SK-MEL-5 (cell line): ENCODE measurements at regions not wholly inside any gene's neighbourhood (a gene's known extent, or its start where the extent isn't known, plus 50 kb on each side); places are given as distances from the start of the nearest gene placed in this dataset.
A peak's percentile ranks its signal among the peaks of the same experiment; 100 is the strongest.
"Not testable (repeated sequence)": the region's sequence is repeated elsewhere in the genome, so short reads cannot be mapped to it uniquely, and the experiment has no call there.

Experiments
- DNase-seq: peaks from one replicate; pipeline ENCODE4 v3.0.0-alpha.2; 2016; ENCODE audit warnings: low read depth, low spot score
- in situ Hi-C: cut with HindIII; loops from 2 replicates; pipeline ENCODE4 v1.10.0; 2016; ENCODE audit warnings: low sequenced_read_pairs, high pct_unique_total_duplicates, low pct_unique_long_range_greater_than_20kb

GRCh38 chr1:118397496-118397859, 212.4 kb upstream of the SPAG17 start:
- in situ Hi-C loops = no loop called here

DNA sequence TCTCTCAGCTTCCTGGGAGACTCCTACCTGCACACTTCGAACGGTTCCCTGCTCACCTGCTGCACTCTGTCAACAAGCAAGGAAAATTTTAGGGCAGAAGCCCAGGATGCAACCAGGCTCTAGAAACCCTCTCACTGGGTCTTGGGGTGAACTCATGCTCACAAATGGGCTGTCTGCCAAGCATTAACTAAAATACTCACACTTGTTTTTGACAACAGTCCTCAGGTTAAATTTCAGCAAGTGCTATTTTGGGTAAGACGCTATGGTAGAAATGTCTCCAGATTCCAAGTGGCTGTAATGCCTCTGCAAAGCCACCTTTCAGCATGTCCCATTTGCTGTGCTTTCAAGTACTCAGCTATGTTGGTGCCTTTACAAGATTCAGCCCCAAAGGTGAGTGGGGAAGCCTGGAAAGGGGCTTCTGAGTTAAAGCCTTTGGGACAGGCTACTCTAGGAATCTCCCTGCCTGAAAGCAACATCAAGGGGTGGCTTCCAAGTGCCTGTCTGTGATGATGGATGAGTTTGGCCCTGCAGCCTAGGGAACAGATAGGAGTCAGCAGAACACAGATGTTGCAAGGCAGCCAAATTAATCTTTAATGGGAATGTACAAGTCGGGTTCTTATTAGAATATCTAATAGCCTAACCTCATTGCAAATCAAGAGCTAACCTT, 211.9 kb upstream of the SPAG17 start:
- no peak for DNase-seq
- in situ Hi-C loops = no loop called here

More at GRCh38 chr1:118397496-118397859, 212.4 kb upstream of the SPAG17 start:
- no peak for DNase-seq

GRCh38 chr1:118396279-118396678, 211.3 kb upstream of the SPAG17 start:
- no peak for DNase-seq
- in situ Hi-C loops = no loop called here

DNA sequence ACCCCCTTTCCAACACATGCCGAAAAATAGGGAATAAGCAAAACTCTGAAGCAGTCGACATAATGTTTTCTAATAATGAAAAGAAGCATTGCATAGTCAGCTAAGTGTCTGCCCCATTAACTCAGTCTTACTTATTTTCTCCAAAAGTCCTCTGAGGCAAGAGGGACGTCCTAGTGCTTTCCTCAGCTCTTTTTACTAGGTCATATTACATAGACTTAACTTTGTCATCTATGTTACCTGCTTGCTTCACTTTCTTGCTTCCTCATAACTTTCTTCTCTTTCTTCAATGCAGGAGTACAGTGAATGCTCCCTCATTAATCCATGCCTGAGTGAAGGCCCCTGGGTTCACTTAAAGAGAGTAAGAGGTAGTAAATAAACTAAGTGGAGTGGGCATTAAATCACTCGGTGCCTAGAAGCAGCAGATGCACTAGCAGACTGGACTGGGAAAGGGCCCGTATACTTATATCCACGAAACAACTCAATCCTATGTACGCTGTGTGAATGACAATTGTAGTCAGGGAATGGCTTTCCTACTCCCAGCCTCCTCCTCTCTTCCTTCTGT, 210.5 kb upstream of the SPAG17 start:
- in situ Hi-C loops = no loop called here
- DNase-seq = no peak

DNA sequence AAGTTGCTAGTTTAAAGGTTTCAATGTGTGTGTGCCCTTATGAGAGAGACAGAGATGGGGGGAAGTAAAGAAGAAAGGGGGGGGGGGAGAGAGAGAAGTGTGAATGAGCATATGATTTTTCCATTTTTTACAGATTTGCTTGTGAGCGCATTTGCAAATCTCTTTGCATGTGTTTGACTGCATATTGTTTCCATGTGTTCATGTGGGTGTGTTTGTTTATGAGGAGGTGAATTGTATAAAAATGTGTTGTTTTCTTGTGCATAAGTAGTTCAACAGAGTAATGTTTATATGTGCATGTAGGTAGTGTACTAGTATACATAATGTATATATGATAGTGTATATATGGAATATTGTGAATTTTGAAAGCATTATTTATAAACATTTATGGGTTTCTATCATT, 205.9 kb upstream of the SPAG17 start:
- no peak for DNase-seq
- in situ Hi-C loops = no loop called here

DNA sequence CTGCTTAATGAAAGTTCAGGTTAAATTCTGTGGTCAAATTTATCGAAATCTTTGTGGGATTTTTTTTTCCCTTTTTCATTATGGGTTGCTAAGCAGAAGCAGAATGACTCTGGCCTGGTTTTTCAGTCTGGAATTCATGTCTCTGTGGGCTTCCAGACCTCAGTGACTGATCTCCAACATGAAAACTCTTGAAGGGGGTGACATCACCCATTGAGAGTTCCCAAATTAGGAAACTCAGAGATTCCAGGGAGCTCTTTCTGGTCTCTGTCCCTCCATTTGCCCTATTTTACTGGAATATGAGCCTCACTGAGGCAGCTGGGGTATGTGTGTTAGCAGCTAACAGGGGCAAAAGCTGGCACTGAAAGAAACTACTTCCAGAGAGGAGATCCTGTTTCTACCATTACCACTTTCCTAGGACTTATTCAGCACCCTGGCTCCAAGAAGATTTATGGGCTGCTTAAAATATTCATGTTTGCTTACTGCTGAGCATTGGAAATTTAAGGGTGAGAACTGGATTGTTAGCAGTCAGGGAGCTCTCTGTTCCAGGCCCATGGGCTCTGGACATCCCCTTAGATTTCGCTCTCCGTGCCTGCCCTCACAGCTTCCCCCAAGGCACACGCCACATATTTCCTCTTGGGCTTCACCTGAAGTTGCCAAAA, 203.4 kb upstream of the SPAG17 start:
- DNase-seq = no peak
- in situ Hi-C loops = no loop called here

DNA sequence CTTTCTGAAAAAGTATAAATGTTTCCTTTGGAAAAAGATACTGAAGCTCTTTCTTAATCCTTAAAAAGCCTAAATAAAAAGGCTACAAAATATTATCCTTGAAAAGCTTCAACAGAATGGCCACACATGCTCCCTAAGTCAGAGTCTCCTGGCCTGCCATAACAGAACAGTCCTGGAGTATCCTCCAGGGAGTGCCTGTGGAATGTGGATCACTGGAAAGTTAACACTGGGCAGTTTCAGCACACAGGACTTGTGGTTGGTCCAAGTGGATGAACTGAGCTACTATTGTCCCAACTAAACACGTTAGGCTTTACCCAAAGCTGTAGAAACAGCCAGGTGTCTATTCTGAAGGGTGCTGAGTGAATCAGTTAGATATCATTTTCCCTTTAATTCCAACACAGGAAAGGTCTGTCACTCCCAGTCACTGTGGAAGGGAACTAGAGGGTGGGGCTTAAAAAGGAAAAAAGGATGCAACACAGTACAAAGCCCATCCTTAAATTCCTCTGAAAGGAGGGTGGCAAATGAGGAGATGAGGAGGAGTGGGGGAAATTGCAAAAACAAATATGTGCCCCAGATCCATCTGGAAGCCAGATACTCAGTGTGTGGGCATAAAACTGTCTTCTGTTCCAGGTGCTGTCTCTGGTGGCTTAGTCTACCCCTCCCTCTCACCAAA, 196.3 kb upstream of the SPAG17 start:
- no peak for DNase-seq

DNA sequence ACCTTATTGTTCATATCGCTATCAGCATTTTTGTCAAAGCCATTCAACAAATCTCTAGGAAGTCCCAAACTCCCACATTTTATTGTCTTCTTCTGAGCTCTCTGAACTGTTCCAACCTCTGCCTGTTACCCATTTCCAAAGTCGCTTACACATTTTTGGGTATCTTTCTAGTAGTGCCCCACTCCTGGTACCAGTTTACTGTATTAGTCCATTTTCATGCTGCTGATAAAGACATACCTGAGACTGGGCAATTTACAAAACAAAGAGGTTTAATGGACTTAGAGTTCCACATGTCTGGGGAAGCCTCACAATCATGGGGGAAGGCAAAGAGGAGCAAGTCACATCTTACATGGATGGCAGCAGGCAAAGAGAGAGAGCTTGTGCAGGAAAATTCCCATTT, 192.2 kb upstream of the SPAG17 start:
- DNase-seq, in situ Hi-C loops: not testable (repeated sequence)

More for the DNA sequence above, 196.3 kb upstream of the SPAG17 start:
- in situ Hi-C loops = no loop called here

DNA sequence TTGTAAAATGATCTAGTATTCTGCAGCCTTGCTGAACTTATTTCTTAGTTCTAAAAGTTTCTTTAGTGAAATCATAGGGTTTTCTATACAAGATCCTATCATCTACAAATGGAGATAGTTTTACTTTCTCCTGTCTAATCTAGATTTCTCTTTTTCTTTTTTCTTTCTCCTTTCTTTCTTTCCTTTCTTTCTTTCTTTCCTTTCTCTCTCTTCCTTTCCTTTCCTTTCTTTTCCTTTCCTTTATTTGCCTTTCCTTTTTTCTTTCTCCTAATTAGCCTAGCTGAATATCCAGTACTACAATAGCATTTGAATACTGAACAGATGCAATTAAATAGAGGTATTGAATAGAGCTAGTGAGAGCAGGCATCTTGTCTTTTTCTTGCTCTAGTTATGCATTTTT, 186.6 kb upstream of the SPAG17 start:
- in situ Hi-C loops = no loop called here
- no peak for DNase-seq

- in situ Hi-C loops = no loop called here
- no peak for DNase-seq
These were observed 185.8 kb upstream of the SPAG17 start for GRCh38 chr1:118370861-118371260.

- DNase-seq = no peak
- in situ Hi-C loops = no loop called here
These were observed 181.3 kb upstream of the SPAG17 start for GRCh38 chr1:118366286-118366685.

DNA sequence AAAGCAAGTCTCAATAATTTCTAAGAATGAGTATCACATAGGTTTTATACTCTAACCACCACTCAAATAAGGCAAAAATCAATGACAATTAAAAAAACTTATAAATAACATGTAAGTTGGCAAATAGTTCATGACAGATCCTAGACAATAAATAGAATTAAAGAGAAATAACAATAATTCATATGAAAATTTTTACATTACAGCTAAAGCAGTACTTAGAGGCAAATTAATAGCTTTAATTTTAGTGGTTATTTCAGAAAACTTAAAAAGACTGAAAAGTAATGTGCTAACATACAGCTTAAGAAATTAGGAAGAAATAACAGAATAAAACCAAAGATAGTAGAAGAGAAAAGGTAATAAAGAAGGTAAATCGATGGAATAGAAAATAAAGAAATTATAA, 179.9 kb upstream of the SPAG17 start:
- DNase-seq = no peak
- in situ Hi-C loops = no loop called here

GRCh38 chr1:118363396-118363795, 178.4 kb upstream of the SPAG17 start:
- in situ Hi-C loops = no loop called here
- DNase-seq = no peak

DNA sequence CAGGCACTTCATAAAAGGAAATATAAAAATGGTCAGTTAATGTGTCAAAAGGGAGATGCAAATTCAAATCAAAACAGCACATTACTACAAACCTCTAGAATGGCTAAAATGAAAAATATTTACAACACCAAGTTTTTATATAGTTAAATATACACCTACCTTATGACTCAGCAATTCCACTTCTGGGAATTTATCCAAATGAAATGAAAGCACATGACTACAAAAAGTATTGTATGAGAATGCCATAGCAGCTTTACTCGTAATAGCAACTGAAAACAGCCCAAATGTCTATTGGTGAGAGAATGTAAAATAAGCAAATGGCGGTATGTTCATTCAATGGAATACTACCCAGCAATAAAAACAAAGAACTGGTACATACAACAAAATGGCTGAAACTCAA, 175.8 kb upstream of the SPAG17 start:
- peak; percentile 4 for DNase-seq
- in situ Hi-C loops = no loop called here

GRCh38 chr1:118346936-118347335, 161.9 kb upstream of the SPAG17 start:
- in situ Hi-C loops = no loop called here
- DNase-seq = no peak

DNA sequence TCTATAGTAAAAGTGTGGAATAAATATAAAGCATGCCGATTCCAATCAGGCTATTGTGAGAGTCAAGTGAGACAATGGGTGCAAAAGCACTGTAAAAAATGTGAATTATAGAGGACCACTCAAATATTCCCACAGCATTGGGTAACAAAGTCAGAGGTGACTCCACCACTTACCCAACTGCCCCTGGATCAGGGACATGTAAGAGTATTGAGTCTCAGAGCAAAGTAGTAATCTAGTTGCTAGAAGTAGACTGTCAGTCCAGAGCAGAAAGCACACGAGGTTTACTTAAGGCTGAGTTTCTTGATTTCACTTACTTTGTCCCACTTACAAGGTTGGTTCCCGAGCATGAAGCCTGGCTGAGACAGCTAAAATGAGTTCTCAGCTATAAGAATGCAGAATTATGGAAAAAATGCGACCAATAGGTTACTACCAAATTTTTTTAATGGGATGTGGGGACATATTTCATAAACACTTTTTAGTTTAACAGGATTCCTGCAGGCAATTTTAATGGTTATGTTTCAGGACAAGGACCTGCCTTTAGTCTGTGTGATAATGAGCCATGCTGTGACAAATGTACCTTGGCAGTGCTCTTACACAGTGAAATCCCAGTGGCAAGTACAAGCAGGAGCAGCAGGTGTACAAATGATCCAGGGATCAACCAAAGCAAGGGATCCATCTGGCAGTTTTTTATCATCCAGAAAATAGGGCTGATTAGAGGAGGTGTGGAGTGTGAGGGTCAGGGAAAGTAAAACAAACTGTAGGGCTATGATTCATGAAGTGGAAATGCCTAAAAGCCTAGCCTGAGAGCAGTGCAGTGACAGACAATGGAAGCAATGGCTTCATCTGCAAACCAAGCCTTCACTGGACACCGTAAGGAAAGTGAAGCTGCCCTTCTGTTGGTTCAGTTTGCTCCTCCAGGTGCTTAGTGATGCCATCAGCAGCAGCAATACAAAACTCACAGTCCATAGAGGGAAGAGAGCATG, 156.2 kb upstream of the SPAG17 start:
- DNase-seq = no peak
- in situ Hi-C loops = no loop called here

DNA sequence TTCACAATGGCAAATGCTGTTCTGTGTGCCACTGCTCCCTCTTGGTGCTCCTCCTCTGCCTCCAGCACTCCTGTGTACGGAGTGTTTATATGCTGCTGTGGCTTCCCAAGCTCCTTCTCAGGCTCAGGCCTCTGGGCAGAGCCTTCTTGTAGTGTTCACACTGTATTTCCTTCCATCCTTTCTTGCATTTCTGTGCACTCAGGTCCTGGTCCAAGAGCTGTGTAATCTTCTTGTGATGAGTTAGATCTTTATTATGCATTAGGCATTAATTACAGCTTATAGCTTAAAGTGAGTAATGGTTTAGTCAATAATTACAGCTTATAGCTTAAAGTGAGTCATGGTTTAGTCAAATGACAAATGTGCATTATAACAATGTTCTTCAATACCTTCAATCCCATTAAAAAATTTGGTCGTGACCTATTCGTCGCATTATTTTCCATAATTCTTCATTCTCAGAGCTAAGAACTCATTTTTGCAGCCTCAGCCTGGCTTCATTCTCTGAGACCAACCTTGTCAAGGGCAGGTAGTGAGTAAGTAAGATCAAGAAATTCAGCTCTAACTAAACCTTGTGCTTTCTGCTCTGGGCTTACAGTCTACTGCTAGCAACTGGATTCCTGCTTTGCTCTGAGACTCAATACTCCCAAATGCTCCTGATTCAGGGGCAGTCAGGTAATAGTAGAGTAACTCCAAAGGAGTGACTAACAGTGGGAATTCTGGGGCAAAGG, 154.5 kb upstream of the SPAG17 start:
- DNase-seq = no peak
- in situ Hi-C loops = no loop called here
